Liver (tissue), 8 donors: ENCODE measurements at regions not wholly inside any gene's neighbourhood (a gene's known extent, or its start where the extent isn't known, plus 50 kb on each side); places are given as distances from the start of the nearest gene placed in this dataset.

Experiments
- DNase-seq: peaks from one replicate; pipeline ENCODE4 v3.0.0-alpha.2; 2017; ENCODE audit warnings: low spot score
- H3K27ac ChIP-seq, 2 donors: one replicate each; pipeline ENCODE4 v1.7.0; 2013; ENCODE audit warnings: inconsistent platforms in 2 of 2, low read length in 2 of 2, control low read depth in 1 of 2, low read depth in 1 of 2, mild to moderate bottlenecking in 1 of 2
- H3K27me3 ChIP-seq, 4 donors: one replicate each; pipeline versions ENCODE4 v1.6.1 to v1.7.0; 2013; ENCODE audit warnings: low read length in 3 of 4, inconsistent platforms in 1 of 4, mild to moderate bottlenecking in 1 of 4, moderate library complexity in 1 of 4; ENCODE audit not compliant: control insufficient read depth in 4 of 4, insufficient read depth in 4 of 4
- H3K36me3 ChIP-seq, 4 donors: one replicate each; pipeline versions ENCODE4 v1.6.1 to v1.7.0; 2013; ENCODE audit warnings: low read length in 3 of 4, mild to moderate bottlenecking in 3 of 4, low read depth in 1 of 4, moderate library complexity in 1 of 4; ENCODE audit not compliant: control insufficient read depth in 4 of 4, insufficient read depth in 3 of 4
- H3K4me1 ChIP-seq, 4 donors: one replicate each; pipeline versions ENCODE4 v1.6.1 to v1.7.0; 2013; ENCODE audit warnings: low read length in 3 of 4, mild to moderate bottlenecking in 3 of 4, moderate library complexity in 1 of 4; ENCODE audit not compliant: control insufficient read depth in 4 of 4, insufficient read depth in 4 of 4
- H3K4me3 ChIP-seq, 3 donors: one replicate each; pipeline versions ENCODE4 v1.6.1 to v1.7.0; 2013; ENCODE audit warnings: low read length in 3 of 3, control low read depth in 1 of 3, low read depth in 1 of 3, mild to moderate bottlenecking in 1 of 3
- H3K9ac ChIP-seq, 2 donors: one replicate each; pipeline ENCODE4 v1.7.0; 2013; ENCODE audit warnings: low read length in 2 of 2, mild to moderate bottlenecking in 2 of 2, moderate library complexity in 2 of 2, control low read depth in 1 of 2, low read depth in 1 of 2
- H3K9me3 ChIP-seq, 4 donors: one replicate each; pipeline versions ENCODE4 v1.6.1 to v1.7.0; 2013; ENCODE audit warnings: low read length in 3 of 4; ENCODE audit not compliant: control insufficient read depth in 4 of 4
- EGR1 ChIP-seq, 2 donors: IDR thresholded peaks; 2 replicates each; pipeline ENCODE4 v1.6.1; 2016 to 2018; ENCODE audit warnings: antibody characterized with exemption in 2 of 2, low read depth in 2 of 2
- FOXA1 ChIP-seq: IDR thresholded peaks from 2 replicates; pipeline ENCODE4 v1.6.1; 2016; ENCODE audit warnings: antibody characterized with exemption
- FOXA2 ChIP-seq: IDR thresholded peaks from 2 replicates; pipeline ENCODE4 v1.6.1; 2016; ENCODE audit warnings: antibody characterized with exemption
- GABPA ChIP-seq, 2 donors: IDR thresholded peaks in 1 of 2; conservative IDR thresholded peaks in 1 of 2; 2 replicates each; pipeline ENCODE4 v1.6.1; 2016; ENCODE audit warnings: antibody characterized with exemption in 2 of 2, mild to moderate bottlenecking in 1 of 2, moderate library complexity in 1 of 2
- HNF4A ChIP-seq, 2 donors: conservative IDR thresholded peaks; 2 replicates each; pipeline ENCODE4 v1.6.1; 2016; ENCODE audit warnings: antibody characterized with exemption in 2 of 2, mild to moderate bottlenecking in 2 of 2
- HNF4G ChIP-seq: IDR thresholded peaks from 2 replicates; pipeline ENCODE4 v1.6.1; 2016; ENCODE audit warnings: antibody characterized with exemption
- JUND ChIP-seq, 2 donors: IDR thresholded peaks; 2 replicates each; pipeline ENCODE4 v1.6.1; 2016; ENCODE audit warnings: antibody characterized with exemption in 2 of 2
- NR2F2 ChIP-seq: IDR thresholded peaks from 2 replicates; pipeline ENCODE4 v1.6.1; 2016; ENCODE audit warnings: antibody characterized with exemption
- RAD21 ChIP-seq, 2 donors: IDR thresholded peaks; 2 replicates each; pipeline ENCODE4 v1.6.1; 2016; ENCODE audit warnings: antibody characterized with exemption in 2 of 2, mild to moderate bottlenecking in 2 of 2
- RXRA ChIP-seq, 2 donors: IDR thresholded peaks; 2 replicates each; pipeline ENCODE4 v1.6.1; 2017 to 2018; ENCODE audit warnings: antibody characterized with exemption in 2 of 2, mild to moderate bottlenecking in 1 of 2
- SP1 ChIP-seq: IDR thresholded peaks from 2 replicates; pipeline ENCODE4 v1.6.1; 2018; ENCODE audit warnings: antibody characterized with exemption, mild to moderate bottlenecking
- TAF1 ChIP-seq: conservative IDR thresholded peaks from 2 replicates; pipeline ENCODE4 v1.6.1; 2016; ENCODE audit warnings: antibody characterized with exemption, mild to moderate bottlenecking
- YY1 ChIP-seq: IDR thresholded peaks from 2 replicates; pipeline ENCODE4 v1.6.1; 2016; ENCODE audit warnings: antibody characterized with exemption, mild to moderate bottlenecking
- WGBS: extraction: QIAGEN DNeasy Blood & Tissue Kit; methylation state at CpG from one replicate; pipeline ENCODE4 v1.1.7; 2013; 5-methylcytosine and 5-hydroxymethylcytosine counted together
- TF ChIP-seq, protein P1 (sequence below): IDR thresholded peaks from 2 replicates; pipeline ENCODE4 v1.6.1; 2016; ENCODE audit warnings: antibody characterized with exemption
- TF ChIP-seq, protein P2 (sequence below): IDR thresholded peaks from 2 replicates; pipeline ENCODE4 v1.6.1; 2016; ENCODE audit warnings: antibody characterized with exemption, mild to moderate bottlenecking
- TF ChIP-seq, protein P3 (sequence below): IDR thresholded peaks from 2 replicates; pipeline ENCODE4 v1.6.1; 2016; ENCODE audit warnings: antibody characterized with exemption
- TF ChIP-seq, protein P4 (sequence below): IDR thresholded peaks from 2 replicates; pipeline ENCODE4 v1.6.1; 2016; ENCODE audit warnings: antibody characterized with exemption
- TF ChIP-seq, protein P5 (sequence below): fragments of 150-350 bp; IDR thresholded peaks from 2 replicates; pipeline ENCODE4 v1.5.1; 2017; ENCODE audit warnings: improper control_type of control experiment, low read depth, low read length; ENCODE audit not compliant: missing input control
- donor health status: healthy.
- donor health status: healthy.
- donor health status: healthy.
- donor health status: healthy.
- donor health status: healthy.

DNA sequence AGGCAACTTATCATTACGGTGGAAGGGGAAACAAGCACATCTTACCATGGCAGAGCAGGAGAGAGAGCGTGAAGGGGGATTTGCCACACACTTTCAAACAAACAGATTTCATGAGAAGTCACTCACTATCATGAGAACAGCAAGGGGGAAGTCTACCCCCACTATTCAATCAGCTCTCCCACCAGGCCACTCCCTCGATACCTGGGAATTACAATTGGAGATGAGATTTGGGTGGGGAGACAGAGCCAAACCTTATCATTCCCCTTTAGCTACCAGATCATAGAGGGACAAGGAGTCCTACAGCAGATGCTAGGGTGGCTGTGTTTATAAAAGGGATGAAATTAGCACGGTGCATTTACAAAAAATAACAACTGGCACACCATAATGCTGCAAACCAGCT lies 2149.4 kb upstream of the ACO1 start:
- DNase-seq = no peak
- TF ChIP-seq JUND (IDR thresholded peaks at IDR 0.05) (no peak), RAD21 (IDR thresholded peaks at IDR 0.05) (no peak), HNF4G (no peak), SP1 (no peak)
- Histone ChIP-seq H3K36me3 (no peaks in the 10 kb centered on the region), H3K9ac (no peak overlapping the region), H3K4me1 (no peaks in the 10 kb centered on the region), H3K27me3 (peaks cover 0 to 2% (median 0%) of the 10 kb centered on the region in 4 donors), H3K4me3 (no peak overlapping the region), H3K27ac (no peak overlapping the region), H3K9me3 (no peaks in the 10 kb centered on the region)
- 42% methylated on average over 4 of the region's 4 CpGs for WGBS

DNA sequence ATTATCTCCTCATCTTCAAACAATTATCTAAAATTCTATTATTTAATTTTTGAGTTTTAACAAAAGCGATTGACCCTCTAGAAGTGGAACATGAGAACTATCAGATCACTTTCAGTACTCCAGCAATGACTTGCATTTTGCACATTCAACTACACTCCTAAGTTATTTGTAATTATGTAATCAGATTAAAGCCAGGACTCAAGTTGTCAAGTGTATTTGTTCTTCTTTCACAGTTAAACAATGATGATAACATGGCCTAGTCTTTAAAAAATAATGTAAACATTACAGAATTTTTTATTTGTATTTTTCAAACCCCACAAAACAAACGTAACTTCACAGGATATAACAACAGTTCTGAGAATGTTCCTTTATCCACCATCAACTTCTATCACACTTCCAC lies 2148.9 kb upstream of the ACO1 start:
- Histone ChIP-seq H3K4me1 (no peaks in the 10 kb centered on the region), H3K4me3 (no peak overlapping the region), H3K27ac (no peak overlapping the region), H3K9me3 (no peaks in the 10 kb centered on the region), H3K36me3 (no peaks in the 10 kb centered on the region), H3K27me3 (peaks cover 0 to 2% (median 0%) of the 10 kb centered on the region in 4 donors), H3K9ac (no peak overlapping the region)
- no peak for DNase-seq
- no peak for TF ChIP-seq TAF1
- TF ChIP-seq EGR1 (IDR thresholded peaks at IDR 0.05; ENCODE audit: low read depth in 2 of 2) = no peak
- TF ChIP-seq, protein P1, sequence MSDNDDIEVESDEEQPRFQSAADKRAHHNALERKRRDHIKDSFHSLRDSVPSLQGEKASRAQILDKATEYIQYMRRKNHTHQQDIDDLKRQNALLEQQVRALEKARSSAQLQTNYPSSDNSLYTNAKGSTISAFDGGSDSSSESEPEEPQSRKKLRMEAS = no peak
- no peak for TF ChIP-seq JUND (IDR thresholded peaks at IDR 0.05)
- no peak for TF ChIP-seq SP1
- no peak for TF ChIP-seq YY1
- TF ChIP-seq GABPA (IDR thresholded peaks at IDR 0.05 in 1 of 2, conservative IDR thresholded peaks at IDR 0.05 in 1 of 2) = no peak
- TF ChIP-seq FOXA2 = no peak
- 54% methylated on average over 2 of the region's 2 CpGs for WGBS

DNA sequence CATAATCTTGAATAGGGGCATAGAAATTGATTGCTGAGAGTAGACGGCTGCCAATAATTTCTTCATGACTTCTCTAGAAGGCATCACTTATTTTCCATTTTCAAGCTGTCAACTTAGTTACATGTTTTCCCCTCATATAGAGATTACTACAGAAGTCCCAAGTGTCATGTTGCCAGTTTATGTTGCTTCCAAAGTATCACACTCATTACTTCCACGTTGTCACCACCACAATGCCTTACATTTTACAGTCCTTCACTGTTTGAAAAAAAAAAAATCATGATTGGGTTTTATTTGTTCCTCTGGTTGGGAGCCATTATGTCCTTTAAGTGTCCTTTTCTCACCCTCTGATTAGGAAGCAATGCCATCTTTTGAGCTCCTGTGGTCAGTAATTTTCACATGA lies 2144.6 kb upstream of the ACO1 start:
- no peaks in the 10 kb centered on the region for H3K9me3 ChIP-seq
- H3K36me3 ChIP-seq = no peaks in the 10 kb centered on the region
- no peak for TF ChIP-seq JUND (IDR thresholded peaks at IDR 0.05)
- TF ChIP-seq, protein P2, sequence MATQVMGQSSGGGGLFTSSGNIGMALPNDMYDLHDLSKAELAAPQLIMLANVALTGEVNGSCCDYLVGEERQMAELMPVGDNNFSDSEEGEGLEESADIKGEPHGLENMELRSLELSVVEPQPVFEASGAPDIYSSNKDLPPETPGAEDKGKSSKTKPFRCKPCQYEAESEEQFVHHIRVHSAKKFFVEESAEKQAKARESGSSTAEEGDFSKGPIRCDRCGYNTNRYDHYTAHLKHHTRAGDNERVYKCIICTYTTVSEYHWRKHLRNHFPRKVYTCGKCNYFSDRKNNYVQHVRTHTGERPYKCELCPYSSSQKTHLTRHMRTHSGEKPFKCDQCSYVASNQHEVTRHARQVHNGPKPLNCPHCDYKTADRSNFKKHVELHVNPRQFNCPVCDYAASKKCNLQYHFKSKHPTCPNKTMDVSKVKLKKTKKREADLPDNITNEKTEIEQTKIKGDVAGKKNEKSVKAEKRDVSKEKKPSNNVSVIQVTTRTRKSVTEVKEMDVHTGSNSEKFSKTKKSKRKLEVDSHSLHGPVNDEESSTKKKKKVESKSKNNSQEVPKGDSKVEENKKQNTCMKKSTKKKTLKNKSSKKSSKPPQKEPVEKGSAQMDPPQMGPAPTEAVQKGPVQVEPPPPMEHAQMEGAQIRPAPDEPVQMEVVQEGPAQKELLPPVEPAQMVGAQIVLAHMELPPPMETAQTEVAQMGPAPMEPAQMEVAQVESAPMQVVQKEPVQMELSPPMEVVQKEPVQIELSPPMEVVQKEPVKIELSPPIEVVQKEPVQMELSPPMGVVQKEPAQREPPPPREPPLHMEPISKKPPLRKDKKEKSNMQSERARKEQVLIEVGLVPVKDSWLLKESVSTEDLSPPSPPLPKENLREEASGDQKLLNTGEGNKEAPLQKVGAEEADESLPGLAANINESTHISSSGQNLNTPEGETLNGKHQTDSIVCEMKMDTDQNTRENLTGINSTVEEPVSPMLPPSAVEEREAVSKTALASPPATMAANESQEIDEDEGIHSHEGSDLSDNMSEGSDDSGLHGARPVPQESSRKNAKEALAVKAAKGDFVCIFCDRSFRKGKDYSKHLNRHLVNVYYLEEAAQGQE = no peak
- no peak for TF ChIP-seq GABPA (IDR thresholded peaks at IDR 0.05 in 1 of 2, conservative IDR thresholded peaks at IDR 0.05 in 1 of 2)
- no peak for TF ChIP-seq HNF4G
- no peak for TF ChIP-seq FOXA1
- no peak for TF ChIP-seq TAF1
- TF ChIP-seq HNF4A (conservative IDR thresholded peaks at IDR 0.05) = no peak
- TF ChIP-seq, protein P1 = no peak
- no peak for TF ChIP-seq RXRA (IDR thresholded peaks at IDR 0.05)
- TF ChIP-seq NR2F2 = no peak
- no peak for TF ChIP-seq FOXA2
- TF ChIP-seq, protein P3, sequence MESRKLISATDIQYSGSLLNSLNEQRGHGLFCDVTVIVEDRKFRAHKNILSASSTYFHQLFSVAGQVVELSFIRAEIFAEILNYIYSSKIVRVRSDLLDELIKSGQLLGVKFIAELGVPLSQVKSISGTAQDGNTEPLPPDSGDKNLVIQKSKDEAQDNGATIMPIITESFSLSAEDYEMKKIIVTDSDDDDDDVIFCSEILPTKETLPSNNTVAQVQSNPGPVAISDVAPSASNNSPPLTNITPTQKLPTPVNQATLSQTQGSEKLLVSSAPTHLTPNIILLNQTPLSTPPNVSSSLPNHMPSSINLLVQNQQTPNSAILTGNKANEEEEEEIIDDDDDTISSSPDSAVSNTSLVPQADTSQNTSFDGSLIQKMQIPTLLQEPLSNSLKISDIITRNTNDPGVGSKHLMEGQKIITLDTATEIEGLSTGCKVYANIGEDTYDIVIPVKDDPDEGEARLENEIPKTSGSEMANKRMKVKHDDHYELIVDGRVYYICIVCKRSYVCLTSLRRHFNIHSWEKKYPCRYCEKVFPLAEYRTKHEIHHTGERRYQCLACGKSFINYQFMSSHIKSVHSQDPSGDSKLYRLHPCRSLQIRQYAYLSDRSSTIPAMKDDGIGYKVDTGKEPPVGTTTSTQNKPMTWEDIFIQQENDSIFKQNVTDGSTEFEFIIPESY = no peak
- TF ChIP-seq, protein P4, sequence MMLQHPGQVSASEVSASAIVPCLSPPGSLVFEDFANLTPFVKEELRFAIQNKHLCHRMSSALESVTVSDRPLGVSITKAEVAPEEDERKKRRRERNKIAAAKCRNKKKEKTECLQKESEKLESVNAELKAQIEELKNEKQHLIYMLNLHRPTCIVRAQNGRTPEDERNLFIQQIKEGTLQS = no peak
- TF ChIP-seq SP1 = no peak
- TF ChIP-seq EGR1 (IDR thresholded peaks at IDR 0.05; ENCODE audit: low read depth in 2 of 2) = no peak
- TF ChIP-seq, protein P5, sequence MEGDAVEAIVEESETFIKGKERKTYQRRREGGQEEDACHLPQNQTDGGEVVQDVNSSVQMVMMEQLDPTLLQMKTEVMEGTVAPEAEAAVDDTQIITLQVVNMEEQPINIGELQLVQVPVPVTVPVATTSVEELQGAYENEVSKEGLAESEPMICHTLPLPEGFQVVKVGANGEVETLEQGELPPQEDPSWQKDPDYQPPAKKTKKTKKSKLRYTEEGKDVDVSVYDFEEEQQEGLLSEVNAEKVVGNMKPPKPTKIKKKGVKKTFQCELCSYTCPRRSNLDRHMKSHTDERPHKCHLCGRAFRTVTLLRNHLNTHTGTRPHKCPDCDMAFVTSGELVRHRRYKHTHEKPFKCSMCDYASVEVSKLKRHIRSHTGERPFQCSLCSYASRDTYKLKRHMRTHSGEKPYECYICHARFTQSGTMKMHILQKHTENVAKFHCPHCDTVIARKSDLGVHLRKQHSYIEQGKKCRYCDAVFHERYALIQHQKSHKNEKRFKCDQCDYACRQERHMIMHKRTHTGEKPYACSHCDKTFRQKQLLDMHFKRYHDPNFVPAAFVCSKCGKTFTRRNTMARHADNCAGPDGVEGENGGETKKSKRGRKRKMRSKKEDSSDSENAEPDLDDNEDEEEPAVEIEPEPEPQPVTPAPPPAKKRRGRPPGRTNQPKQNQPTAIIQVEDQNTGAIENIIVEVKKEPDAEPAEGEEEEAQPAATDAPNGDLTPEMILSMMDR = no peak
- no peak for TF ChIP-seq RAD21 (IDR thresholded peaks at IDR 0.05)
- TF ChIP-seq YY1 = no peak
- peaks cover 0 to 2% (median 0%) of the 10 kb centered on the region in 4 donors for H3K27me3 ChIP-seq
- H3K9ac ChIP-seq = no peak overlapping the region
- DNase-seq = no peak
- no peaks in the 10 kb centered on the region for H3K4me1 ChIP-seq
- no peak overlapping the region for H3K27ac ChIP-seq
- H3K4me3 ChIP-seq = no peak overlapping the region
- WGBS = 38% methylated on average over 2 of the region's 2 CpGs
